HUES48 (cell line): ENCODE measurements at regions not wholly inside any gene's neighbourhood (a gene's known extent, or its start where the extent isn't known, plus 50 kb on each side); places are given as distances from the start of the nearest gene placed in this dataset.

Experiments
- H3K27ac ChIP-seq: one replicate; pipeline ENCODE4 v1.7.0; 2013; ENCODE audit warnings: low read depth, low read length, inconsistent platforms
- H3K27me3 ChIP-seq: 2 replicates; pipeline ENCODE4 v1.6.1; 2013; ENCODE audit warnings: mild to moderate bottlenecking, low read length; ENCODE audit not compliant: control insufficient read depth, insufficient read depth
- H3K36me3 ChIP-seq: 2 replicates; pipeline ENCODE4 v1.6.1; 2013; ENCODE audit warnings: low read length; ENCODE audit not compliant: control insufficient read depth, insufficient read depth
- H3K4me1 ChIP-seq: 2 replicates; pipeline ENCODE4 v1.6.1; 2013; ENCODE audit warnings: mild to moderate bottlenecking, low read length; ENCODE audit not compliant: control insufficient read depth, insufficient read depth
- H3K4me3 ChIP-seq: 2 replicates; pipeline ENCODE4 v1.5.1; 2013; ENCODE audit warnings: mild to moderate bottlenecking, low read depth, low read length
- H3K9ac ChIP-seq: 2 replicates; pipeline ENCODE4 v1.6.1; 2013; ENCODE audit warnings: mild to moderate bottlenecking, low read depth, low read length, moderate library complexity
- H3K9me3 ChIP-seq: 2 replicates; pipeline ENCODE4 v1.6.1; 2013; ENCODE audit warnings: low read length; ENCODE audit not compliant: control insufficient read depth, insufficient read depth

DNA sequence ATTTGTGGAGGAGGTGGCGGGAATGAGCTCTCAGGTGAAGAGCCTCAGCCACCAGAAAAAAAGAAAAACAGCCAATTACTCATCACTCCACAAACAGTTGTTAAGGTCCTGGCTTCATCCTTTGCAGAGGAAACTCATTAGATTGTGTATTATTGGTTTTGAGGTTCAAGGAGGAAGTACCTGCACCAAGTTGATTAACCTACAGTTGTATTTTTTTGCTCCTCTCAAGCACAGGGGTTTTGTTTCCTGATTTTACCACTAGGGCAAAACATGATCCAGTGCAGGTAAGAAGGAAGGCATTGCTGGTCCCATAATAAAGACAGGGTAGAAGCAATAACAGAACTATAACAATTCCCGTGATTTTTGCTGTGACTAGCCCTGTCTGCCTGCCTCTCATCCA lies 84.0 kb upstream of the QRFPR start:
- Histone ChIP-seq H3K9ac (no peak overlapping the region), H3K4me1 (no peaks in the 10 kb centered on the region), H3K27ac (no peak overlapping the region), H3K27me3 (no peaks in the 10 kb centered on the region), H3K36me3 (no peaks in the 10 kb centered on the region), H3K4me3 (no peak overlapping the region), H3K9me3 (no peaks in the 10 kb centered on the region)

DNA sequence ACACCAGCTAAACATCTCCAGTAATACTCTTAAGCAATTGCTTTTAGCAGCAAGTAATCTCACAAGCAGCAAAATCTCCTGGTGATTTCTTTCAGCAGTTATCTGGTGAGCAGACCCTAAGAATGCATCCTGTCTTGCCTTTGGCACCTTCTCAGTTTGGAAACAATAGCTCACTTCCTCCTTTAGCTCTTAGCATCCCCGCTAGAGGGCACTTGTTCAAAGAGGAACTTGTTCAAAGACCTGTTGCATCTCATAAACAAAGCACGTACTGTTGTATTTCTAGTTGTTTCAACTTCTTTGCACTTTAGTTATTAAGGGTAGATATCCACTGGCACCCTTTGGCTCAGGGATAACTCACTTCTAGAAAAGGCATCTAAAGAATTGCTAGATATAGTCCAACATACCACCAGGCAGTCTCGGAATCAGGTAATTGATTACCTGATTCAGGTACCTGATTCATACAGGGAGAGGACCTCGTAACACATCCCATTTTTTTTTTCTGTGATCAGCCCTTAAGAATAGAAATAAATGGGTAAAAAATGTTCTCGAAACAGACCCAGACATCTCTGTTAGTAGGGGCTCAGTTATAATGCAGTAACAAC lies 81.9 kb upstream of the QRFPR start:
- Histone ChIP-seq H3K9ac (no peak overlapping the region), H3K36me3 (no peaks in the 10 kb centered on the region), H3K9me3 (no peaks in the 10 kb centered on the region), H3K4me3 (no peak overlapping the region), H3K27ac (no peak overlapping the region), H3K27me3 (no peaks in the 10 kb centered on the region), H3K4me1 (no peaks in the 10 kb centered on the region)

DNA sequence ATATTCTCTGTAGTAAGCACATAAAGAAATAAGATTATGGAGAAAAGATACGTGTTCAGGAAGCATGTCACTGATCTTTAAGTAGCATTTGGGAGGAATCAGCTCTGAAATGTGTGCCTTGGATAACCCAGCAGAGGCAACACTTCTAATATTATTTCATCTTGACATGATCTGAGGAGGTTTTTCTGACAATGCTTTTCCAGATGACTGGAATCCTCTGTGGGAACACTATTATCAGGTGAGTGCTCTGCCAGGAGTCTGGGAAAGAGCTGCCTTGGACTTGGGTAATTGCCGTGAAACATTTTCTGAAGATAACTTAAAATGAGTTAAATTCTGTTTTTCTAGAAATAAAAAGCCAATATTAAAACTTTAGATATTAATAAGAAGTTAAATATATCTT lies 78.2 kb upstream of the QRFPR start:
- no peaks in the 10 kb centered on the region for H3K27me3 ChIP-seq
- H3K9me3 ChIP-seq, result no peaks in the 10 kb centered on the region
- H3K4me3 ChIP-seq, result no peak overlapping the region
- no peak overlapping the region for H3K27ac ChIP-seq
- H3K36me3 ChIP-seq, result no peaks in the 10 kb centered on the region
- H3K9ac ChIP-seq, result no peak overlapping the region
- H3K4me1 ChIP-seq, result peaks cover 16% of the 10 kb centered on the region

DNA sequence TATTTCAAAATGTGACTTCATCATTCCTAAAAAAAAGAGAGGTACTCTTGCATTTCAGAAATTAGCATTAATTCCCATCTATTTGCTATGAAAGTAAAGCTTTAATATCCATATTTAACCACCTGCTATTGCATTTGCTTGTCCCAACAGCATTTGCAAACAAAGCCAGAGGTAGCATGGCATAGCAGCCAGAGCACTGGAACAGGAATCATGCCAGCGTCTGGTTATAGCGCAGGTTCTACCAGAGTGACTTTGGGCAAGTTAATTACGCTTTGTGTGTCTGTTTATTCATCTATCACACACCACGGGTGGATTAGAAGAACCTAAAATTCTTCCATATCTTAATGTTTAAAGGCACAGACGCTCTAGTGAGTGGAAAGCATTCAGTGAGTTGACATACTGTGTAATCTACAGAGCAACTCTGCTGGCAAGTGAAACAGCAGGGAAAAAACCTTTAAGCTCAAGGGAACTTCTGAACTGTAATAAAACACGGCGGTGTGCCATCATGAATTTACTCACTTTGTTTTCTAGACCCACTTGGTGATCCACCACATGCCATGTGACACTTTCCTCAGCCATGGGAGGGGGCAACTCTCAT lies 76.6 kb upstream of the QRFPR start:
- Histone ChIP-seq H3K27ac (no peak overlapping the region), H3K9ac (no peak overlapping the region), H3K36me3 (no peaks in the 10 kb centered on the region), H3K4me3 (no peak overlapping the region), H3K9me3 (no peaks in the 10 kb centered on the region), H3K4me1 (peaks cover 16% of the 10 kb centered on the region), H3K27me3 (no peaks in the 10 kb centered on the region)

DNA sequence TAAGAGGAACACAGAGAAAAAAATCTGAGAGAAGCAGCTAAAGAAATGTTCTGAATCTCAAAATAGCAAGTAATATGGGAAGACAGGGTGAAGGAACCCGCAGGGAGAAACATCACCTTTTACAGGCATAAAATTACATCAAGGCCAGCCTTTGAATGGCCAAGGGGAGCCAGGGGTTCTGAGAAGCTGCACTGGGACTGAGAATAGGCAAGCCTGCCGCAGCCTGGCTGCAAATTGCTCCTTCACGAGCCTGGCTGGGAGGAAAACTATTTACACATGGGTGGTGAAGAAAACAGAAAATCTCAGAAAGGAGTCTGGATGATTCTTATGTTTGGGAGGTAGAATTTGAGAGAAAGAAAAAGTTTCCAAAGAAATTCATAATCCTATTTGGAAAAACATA lies 74.5 kb upstream of the QRFPR start:
- Histone ChIP-seq H3K27ac (no peak overlapping the region), H3K9me3 (no peaks in the 10 kb centered on the region), H3K4me3 (no peak overlapping the region), H3K36me3 (no peaks in the 10 kb centered on the region), H3K9ac (no peak overlapping the region), H3K27me3 (no peaks in the 10 kb centered on the region), H3K4me1 (peaks cover 16% of the 10 kb centered on the region)

- Histone ChIP-seq H3K9me3 (no peaks in the 10 kb centered on the region), H3K4me3 (no peak overlapping the region), H3K9ac (no peak overlapping the region), H3K27me3 (no peaks in the 10 kb centered on the region), H3K4me1 (peaks cover 16% of the 10 kb centered on the region), H3K36me3 (no peaks in the 10 kb centered on the region), H3K27ac (peak overlapping the region; percentile 53)
Observed at GRCh38 chr4:121454251-121454979, 73.6 kb upstream of the QRFPR start.

DNA sequence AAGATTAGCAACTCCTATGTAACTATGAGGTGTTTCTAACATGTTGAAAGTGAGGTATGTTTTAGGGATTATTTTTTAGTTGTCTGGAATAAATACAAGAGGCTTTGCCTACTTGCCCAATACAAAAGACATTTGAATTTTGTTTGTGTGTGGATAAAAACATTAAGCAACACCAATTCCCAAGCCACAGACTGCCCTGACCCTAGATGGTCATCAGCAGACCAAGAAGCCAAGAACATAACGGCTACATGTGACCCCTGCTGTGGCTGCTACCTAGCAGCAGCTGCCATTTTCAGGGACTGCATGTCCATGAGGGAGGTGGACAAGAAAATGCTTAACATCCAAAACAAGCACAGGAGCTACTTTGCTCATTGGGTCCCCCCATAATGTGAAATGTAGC lies 70.5 kb upstream of the QRFPR start:
- no peak overlapping the region for H3K27ac ChIP-seq
- H3K9ac ChIP-seq, result no peak overlapping the region
- no peaks in the 10 kb centered on the region for H3K36me3 ChIP-seq
- no peak overlapping the region for H3K4me3 ChIP-seq
- H3K9me3 ChIP-seq, result no peaks in the 10 kb centered on the region
- no peaks in the 10 kb centered on the region for H3K27me3 ChIP-seq
- peaks cover 16% of the 10 kb centered on the region for H3K4me1 ChIP-seq

DNA sequence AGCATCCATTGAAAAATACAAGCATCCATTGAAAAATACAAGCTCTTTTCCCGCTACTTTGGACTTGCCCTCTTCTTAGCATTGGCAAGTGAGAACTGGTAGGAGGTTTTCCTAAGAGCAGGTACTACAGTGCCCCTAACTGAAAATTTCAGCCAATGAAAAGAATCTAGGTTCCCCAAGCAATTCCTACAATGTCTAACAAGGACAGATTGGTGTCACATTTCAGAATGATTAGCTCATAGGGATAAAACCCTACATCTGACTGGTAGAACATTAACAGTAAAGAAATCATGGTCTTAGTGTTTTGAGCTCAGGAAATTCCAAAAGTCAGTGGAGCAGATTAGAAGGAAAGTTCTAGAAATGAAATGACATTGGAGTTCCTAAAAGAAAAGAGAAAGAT lies 68.6 kb upstream of the QRFPR start:
- peaks cover 3% of the 10 kb centered on the region for H3K4me1 ChIP-seq

GRCh38 chr4:121448231-121448630 lies 67.4 kb upstream of the QRFPR start:
- H3K9ac ChIP-seq, result no peak overlapping the region
- H3K9me3 ChIP-seq, result no peaks in the 10 kb centered on the region
- no peak overlapping the region for H3K27ac ChIP-seq
- no peak overlapping the region for H3K4me3 ChIP-seq
- H3K36me3 ChIP-seq, result no peaks in the 10 kb centered on the region
- no peaks in the 10 kb centered on the region for H3K4me1 ChIP-seq
- no peaks in the 10 kb centered on the region for H3K27me3 ChIP-seq

More for the DNA sequence above, 68.6 kb upstream of the QRFPR start:
- Histone ChIP-seq H3K36me3 (no peaks in the 10 kb centered on the region), H3K27ac (no peak overlapping the region), H3K9ac (no peak overlapping the region), H3K9me3 (no peaks in the 10 kb centered on the region), H3K4me3 (no peak overlapping the region), H3K27me3 (no peaks in the 10 kb centered on the region)

GRCh38 chr4:121439669-121440068 lies 58.9 kb upstream of the QRFPR start:
- H3K36me3 ChIP-seq, result no peaks in the 10 kb centered on the region
- H3K9me3 ChIP-seq, result no peaks in the 10 kb centered on the region
- H3K4me1 ChIP-seq, result no peaks in the 10 kb centered on the region
- no peak overlapping the region for H3K4me3 ChIP-seq
- H3K9ac ChIP-seq, result no peak overlapping the region
- H3K27ac ChIP-seq, result no peak overlapping the region
- no peaks in the 10 kb centered on the region for H3K27me3 ChIP-seq
